ENCODE measurements at regions not wholly inside any gene's neighbourhood (a gene's known extent, or its start where the extent isn't known, plus 50 kb on each side); places are given as distances from the start of the nearest gene placed in this dataset.
"Not testable (repeated sequence)": the region's sequence is repeated elsewhere in the genome, so short reads cannot be mapped to it uniquely, and the experiment has no call there.

- no peak for FAIRE-seq
- no peak for DNase-seq (ENCODE audit: low spot score)
These were observed 391.7 kb upstream of the KLF6 start for GRCh38 chr10:4176500-4177281.

GRCh38 chr10:4174197-4174596, 389.2 kb upstream of the KLF6 start:
- FAIRE-seq = no peak

GRCh38 chr10:4170633-4171314, 385.8 kb upstream of the KLF6 start:
- DNase-seq (ENCODE audit: low spot score) (no peak), FAIRE-seq (no peak)

More at GRCh38 chr10:4174197-4174596, 389.2 kb upstream of the KLF6 start:
- DNase-seq (ENCODE audit: low spot score) = no peak

- FAIRE-seq = no peak
- DNase-seq (ENCODE audit: low spot score) = no peak
These were observed 385.2 kb upstream of the KLF6 start for GRCh38 chr10:4170181-4170580.

GRCh38 chr10:4169448-4169847, 384.4 kb upstream of the KLF6 start:
- no peak for DNase-seq (ENCODE audit: low spot score)
- FAIRE-seq = no peak

GRCh38 chr10:4167216-4167615, 382.2 kb upstream of the KLF6 start:
- FAIRE-seq = no peak
- DNase-seq (ENCODE audit: low spot score) = no peak

- FAIRE-seq (no peak), DNase-seq (ENCODE audit: low spot score) (no peak)
These were observed 377.7 kb upstream of the KLF6 start for GRCh38 chr10:4162571-4163286.

- FAIRE-seq = no peak
- DNase-seq (ENCODE audit: low spot score) = no peak
These were observed 374.2 kb upstream of the KLF6 start for GRCh38 chr10:4159173-4159572.

- DNase-seq (ENCODE audit: low spot score) (no peak), FAIRE-seq (no peak)
These were observed 369.2 kb upstream of the KLF6 start for GRCh38 chr10:4154191-4154715.

- DNase-seq (ENCODE audit: low spot score) (no peak), FAIRE-seq (no peak)
These were observed 366.5 kb upstream of the KLF6 start for GRCh38 chr10:4151466-4151865.

- FAIRE-seq (no peak), DNase-seq (ENCODE audit: low spot score) (no peak)
These were observed 365.7 kb upstream of the KLF6 start for GRCh38 chr10:4150676-4151075.

- not testable (repeated sequence) for FAIRE-seq; DNase-seq (ENCODE audit: low spot score)
These were observed 364.5 kb upstream of the KLF6 start for GRCh38 chr10:4149460-4149859.

- FAIRE-seq = no peak
These were observed 362.2 kb upstream of the KLF6 start for GRCh38 chr10:4147245-4147644.

GRCh38 chr10:4144817-4145216, 359.8 kb upstream of the KLF6 start:
- no peak for FAIRE-seq
- peak; percentile 12 for DNase-seq (ENCODE audit: low spot score)

More at GRCh38 chr10:4147245-4147644, 362.2 kb upstream of the KLF6 start:
- no peak for DNase-seq (ENCODE audit: low spot score)

- DNase-seq (ENCODE audit: low spot score) = no peak
These were observed 356.5 kb upstream of the KLF6 start for GRCh38 chr10:4141471-4141870.

GRCh38 chr10:4138146-4138721, 353.2 kb upstream of the KLF6 start:
- no peak for DNase-seq (ENCODE audit: low spot score)
- FAIRE-seq = no peak

More at GRCh38 chr10:4141471-4141870, 356.5 kb upstream of the KLF6 start:
- no peak for FAIRE-seq

GRCh38 chr10:4137299-4137698, 352.3 kb upstream of the KLF6 start:
- no peak for FAIRE-seq
- no peak for DNase-seq (ENCODE audit: low spot score)

- FAIRE-seq (no peak), DNase-seq (ENCODE audit: low spot score) (no peak)
These were observed 351.1 kb upstream of the KLF6 start for GRCh38 chr10:4136121-4136520.

GRCh38 chr10:4132216-4132556, 347.2 kb upstream of the KLF6 start:
- no peak for FAIRE-seq
- no peak for DNase-seq (ENCODE audit: low spot score)

- DNase-seq (ENCODE audit: low spot score) (peak; percentile 12), FAIRE-seq (no peak)
These were observed 346.6 kb upstream of the KLF6 start for GRCh38 chr10:4131407-4132215.

GRCh38 chr10:4130685-4131084, 345.7 kb upstream of the KLF6 start:
- DNase-seq (ENCODE audit: low spot score) (no peak), FAIRE-seq (no peak)
